Uterus (tissue), 3 donors: ENCODE measurements at regions not wholly inside any gene's neighbourhood (a gene's known extent, or its start where the extent isn't known, plus 50 kb on each side); places are given as distances from the start of the nearest gene placed in this dataset. TPM values are rescaled to one million over a fixed set of nuclear protein-coding genes. Genes with fewer than 3 reads are reported as not detected.
A peak's percentile ranks its signal among the peaks of the same experiment; 100 is the strongest.
"Not testable (repeated sequence)": the region's sequence is repeated elsewhere in the genome, so short reads cannot be mapped to it uniquely, and the experiment has no call there.

ENCODE experiments used
- DNase-seq, 2 donors: peaks; one replicate each; pipeline ENCODE4 v3.0.0-alpha.2; 2019 to 2020
- H3K27ac ChIP-seq, 2 donors: fragments of 200-600 bp; sonication (generic); 1 replicate in 1 of 2; 2 replicates in 1 of 2; pipeline ENCODE4 v1.5.1; 2016 to 2018
- H3K27me3 ChIP-seq, 2 donors: fragments of 200-600 bp; sonication (generic); one replicate each; pipeline ENCODE4 v1.5.1; 2018 to 2019; ENCODE audit warnings: control low read depth in 1 of 2
- H3K36me3 ChIP-seq, 2 donors: fragments of 200-600 bp; sonication (generic); one replicate each; pipeline ENCODE4 v1.5.1; 2019; ENCODE audit warnings: control low read depth in 1 of 2
- H3K4me1 ChIP-seq, 2 donors: fragments of 200-600 bp; sonication (generic); one replicate each; pipeline ENCODE4 v1.5.1; 2018 to 2019; ENCODE audit warnings: control low read depth in 1 of 2
- H3K4me3 ChIP-seq, 2 donors: fragments of 200-600 bp; sonication (generic); 1 replicate in 1 of 2; 2 replicates in 1 of 2; pipeline ENCODE4 v1.5.1; 2018 to 2019; ENCODE audit warnings: mild to moderate bottlenecking in 1 of 2
- H3K9me3 ChIP-seq, 2 donors: fragments of 200-600 bp; sonication (generic); one replicate each; pipeline ENCODE4 v1.5.1; 2019; ENCODE audit warnings: control low read depth in 1 of 2
- POLR2A ChIP-seq, 2 donors: fragments of 450-650 bp; IDR thresholded peaks; one replicate each; pipeline ENCODE4 v1.6.1; 2016; ENCODE audit warnings: antibody characterized with exemption in 2 of 2, mild to moderate bottlenecking in 1 of 2, moderate library complexity in 1 of 2
- intact Hi-C: fragments of 100-400 bp; cut with DNase I; formaldehyde crosslinking; loops from one replicate; pipeline ENCODE4 v1.15.1; 2023; ENCODE audit warnings: low total_unique reads
- small RNA-seq: library from RNA; depleted of rRNA; stranded (forward); fragments of <200 nt; gene quantifications from one replicate; pipeline ENCODE3, GENCODE V24; 2016
- TF ChIP-seq, protein P1 (sequence below), 4 experiments: fragments of 200-600 bp in 2 of 4; fragments of 450-650 bp in 2 of 4; sonication (generic) in 2 of 4; IDR thresholded peaks; one replicate each; pipeline ENCODE4 v1.5.1; 2016 to 2019; ENCODE audit warnings: antibody characterized with exemption in 4 of 4, mild to moderate bottlenecking in 2 of 4, moderate library complexity in 1 of 4
- donor health status: DM: yes; HTN: yes; CAD: no.

DNA sequence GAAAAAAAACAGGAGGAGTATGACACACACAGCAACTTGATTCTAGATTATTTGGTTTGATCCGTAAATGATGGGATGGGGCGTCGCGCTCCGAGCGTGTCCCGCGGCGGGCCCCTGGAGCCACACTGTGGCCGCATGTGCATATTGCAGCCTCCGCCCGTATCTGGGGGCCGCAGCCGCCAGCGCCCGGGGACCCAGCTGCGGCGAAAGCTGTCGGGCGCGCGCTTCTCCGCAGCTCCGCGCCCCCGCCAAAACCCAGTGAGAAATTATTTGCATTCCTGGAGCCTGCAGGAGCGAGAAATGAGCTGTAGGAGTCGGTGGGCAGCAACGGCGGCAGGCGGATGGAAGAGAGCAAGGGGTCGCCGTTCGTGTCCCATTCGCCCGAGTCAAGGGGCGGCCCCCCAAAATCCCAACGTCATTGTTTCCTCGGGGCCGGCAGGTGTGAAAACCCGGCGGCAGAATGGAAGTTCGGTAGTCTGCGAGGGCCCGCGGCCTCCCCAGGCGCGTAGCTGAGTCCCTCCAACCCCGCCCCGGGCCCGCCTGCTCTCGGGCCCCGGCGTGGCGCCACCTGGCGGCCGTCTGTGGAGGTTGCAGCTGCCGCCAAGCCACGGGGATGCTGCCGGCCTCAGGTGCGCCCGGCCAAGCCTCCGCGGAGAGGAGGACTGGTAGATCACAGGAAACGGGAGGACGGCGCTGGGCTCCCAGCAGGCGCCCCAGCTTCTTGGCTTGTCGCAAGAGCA, 86.8 kb downstream of the FAM72B start:
- TF ChIP-seq, protein P1, sequence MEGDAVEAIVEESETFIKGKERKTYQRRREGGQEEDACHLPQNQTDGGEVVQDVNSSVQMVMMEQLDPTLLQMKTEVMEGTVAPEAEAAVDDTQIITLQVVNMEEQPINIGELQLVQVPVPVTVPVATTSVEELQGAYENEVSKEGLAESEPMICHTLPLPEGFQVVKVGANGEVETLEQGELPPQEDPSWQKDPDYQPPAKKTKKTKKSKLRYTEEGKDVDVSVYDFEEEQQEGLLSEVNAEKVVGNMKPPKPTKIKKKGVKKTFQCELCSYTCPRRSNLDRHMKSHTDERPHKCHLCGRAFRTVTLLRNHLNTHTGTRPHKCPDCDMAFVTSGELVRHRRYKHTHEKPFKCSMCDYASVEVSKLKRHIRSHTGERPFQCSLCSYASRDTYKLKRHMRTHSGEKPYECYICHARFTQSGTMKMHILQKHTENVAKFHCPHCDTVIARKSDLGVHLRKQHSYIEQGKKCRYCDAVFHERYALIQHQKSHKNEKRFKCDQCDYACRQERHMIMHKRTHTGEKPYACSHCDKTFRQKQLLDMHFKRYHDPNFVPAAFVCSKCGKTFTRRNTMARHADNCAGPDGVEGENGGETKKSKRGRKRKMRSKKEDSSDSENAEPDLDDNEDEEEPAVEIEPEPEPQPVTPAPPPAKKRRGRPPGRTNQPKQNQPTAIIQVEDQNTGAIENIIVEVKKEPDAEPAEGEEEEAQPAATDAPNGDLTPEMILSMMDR (IDR thresholded peaks at IDR 0.05) = peak; percentile 49 to 91 (median 77)
- peak in 1 of 2 donors; percentile 9 for TF ChIP-seq POLR2A (IDR thresholded peaks at IDR 0.05)
- peak; percentile 70 to 83 for DNase-seq
- intact Hi-C loops, H3K4me1 ChIP-seq, H3K9me3 ChIP-seq, H3K27me3 ChIP-seq, H3K36me3 ChIP-seq: not testable (repeated sequence)
- H3K27ac ChIP-seq = peak overlapping the region; percentile 64 to 80
- H3K4me3 ChIP-seq = peak overlapping the region; percentile 22 to 41

DNA sequence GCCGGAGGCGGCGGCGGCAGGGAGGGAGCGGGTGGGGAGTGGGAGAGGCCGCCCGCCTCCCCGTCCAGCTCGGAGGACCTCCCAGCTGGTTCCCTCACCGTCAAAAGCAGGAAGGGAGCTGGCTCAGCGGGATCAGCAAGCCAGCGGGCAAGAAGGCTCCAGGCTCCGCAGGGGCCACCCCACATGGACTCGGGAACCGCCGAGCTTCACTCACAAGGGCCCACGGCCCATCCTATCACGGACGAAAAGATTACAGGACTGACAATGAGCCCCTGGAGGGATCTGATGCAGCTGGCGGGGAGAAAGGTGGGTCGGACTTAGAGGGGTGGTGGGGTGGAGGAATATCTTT, 86.3 kb downstream of the FAM72B start:
- intact Hi-C loops = not testable (repeated sequence)
- peak overlapping the region; percentile 64 to 80 for H3K27ac ChIP-seq
- peak in 1 of 2 donors; percentile 15 for DNase-seq

DNA sequence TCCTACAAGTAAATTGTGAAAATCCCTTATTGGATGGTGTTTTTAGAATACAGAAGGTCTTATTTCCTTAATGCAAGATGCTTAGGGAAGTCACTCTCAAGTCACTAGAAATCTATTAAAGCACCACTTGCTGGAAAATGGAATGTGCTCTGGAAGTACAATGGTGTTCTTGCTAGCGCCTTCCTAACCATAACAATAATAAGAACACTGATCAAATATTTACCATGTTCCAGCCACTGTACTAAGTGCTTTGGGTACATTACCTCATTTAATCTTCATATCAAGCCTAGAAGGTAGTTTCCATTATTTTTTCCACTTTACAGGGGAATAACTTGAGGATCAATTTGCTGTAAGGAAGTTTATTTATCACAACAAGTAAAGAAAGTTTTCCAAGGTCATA, 75.1 kb downstream of the FAM72B start:
- H3K27ac ChIP-seq, H3K9me3 ChIP-seq, H3K4me1 ChIP-seq, H3K27me3 ChIP-seq, H3K36me3 ChIP-seq, intact Hi-C loops, DNase-seq, H3K4me3 ChIP-seq: not testable (repeated sequence)

More for the DNA sequence above, 86.3 kb downstream of the FAM72B start:
- not testable (repeated sequence) for H3K27me3 ChIP-seq, H3K36me3 ChIP-seq, H3K4me1 ChIP-seq, H3K9me3 ChIP-seq
- H3K4me3 ChIP-seq = peak overlapping the region; percentile 22 to 41

DNA sequence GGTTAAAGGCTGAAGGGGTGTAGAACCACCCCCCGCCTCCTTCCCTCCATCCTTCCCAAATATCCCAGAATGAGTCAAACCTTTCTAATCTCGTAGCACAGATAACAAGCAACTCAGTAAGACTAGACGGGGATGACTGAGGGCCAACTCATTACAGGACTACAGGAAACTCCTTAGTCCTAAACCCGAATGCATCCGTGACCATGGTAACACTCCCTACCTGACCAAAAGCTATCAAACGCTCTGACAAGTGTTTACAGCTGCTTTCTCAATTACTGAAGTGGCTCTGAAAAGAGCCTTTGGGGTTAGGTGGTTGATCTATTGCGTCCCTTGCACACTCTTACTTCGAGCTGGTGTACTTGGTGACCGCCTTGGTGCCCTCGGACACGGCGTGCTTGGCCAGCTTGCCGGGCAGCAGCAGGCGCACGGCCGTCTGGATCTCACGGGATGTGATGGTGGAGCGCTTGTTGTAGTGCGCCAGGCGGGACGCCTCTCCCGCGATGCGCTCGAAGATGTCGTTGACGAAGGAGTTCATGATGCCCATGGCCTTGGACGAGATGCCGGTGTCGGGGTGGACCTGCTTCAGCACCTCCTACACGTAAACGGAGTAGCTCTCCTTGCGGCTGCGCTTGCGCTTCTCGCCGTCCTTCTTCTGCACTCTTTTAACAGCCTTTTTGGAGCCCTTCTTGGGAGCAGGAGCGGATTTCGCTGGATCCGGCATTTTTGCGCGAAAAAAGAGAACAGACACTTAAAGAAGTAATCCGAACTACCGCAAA, 67.4 kb downstream of the FAM72B start:
- H3K9me3 ChIP-seq, H3K36me3 ChIP-seq, intact Hi-C loops: not testable (repeated sequence)

DNA sequence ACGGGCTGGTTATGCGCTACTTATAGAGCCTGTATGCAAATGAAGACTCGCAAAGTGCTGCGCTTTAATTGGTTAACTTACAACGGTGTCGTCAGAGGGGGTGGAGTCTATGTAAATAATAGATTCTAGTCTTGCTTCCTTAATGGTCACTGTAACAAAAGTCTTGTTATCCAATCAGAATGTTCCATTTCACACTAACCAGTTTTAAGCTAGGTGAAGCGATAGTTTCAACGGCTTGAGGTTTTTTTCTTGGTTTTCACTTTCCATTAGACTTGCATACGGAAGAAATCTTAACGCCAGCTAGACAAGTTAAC, 66.9 kb downstream of the FAM72B start:
- H3K36me3 ChIP-seq, intact Hi-C loops, H3K4me1 ChIP-seq, DNase-seq, H3K27me3 ChIP-seq, H3K9me3 ChIP-seq: not testable (repeated sequence)
- Histone ChIP-seq H3K4me3 (peak overlapping the region; percentile 38 to 45), H3K27ac (peak overlapping the region; percentile 61 to 75)

More for the DNA sequence above, 67.4 kb downstream of the FAM72B start:
- peak overlapping the region; percentile 38 to 45 for H3K4me3 ChIP-seq
- DNase-seq = peak; percentile 20 to 27
- H3K27me3 ChIP-seq, H3K4me1 ChIP-seq: not testable (repeated sequence)
- H3K27ac ChIP-seq = peak overlapping the region; percentile 61 to 75

DNA sequence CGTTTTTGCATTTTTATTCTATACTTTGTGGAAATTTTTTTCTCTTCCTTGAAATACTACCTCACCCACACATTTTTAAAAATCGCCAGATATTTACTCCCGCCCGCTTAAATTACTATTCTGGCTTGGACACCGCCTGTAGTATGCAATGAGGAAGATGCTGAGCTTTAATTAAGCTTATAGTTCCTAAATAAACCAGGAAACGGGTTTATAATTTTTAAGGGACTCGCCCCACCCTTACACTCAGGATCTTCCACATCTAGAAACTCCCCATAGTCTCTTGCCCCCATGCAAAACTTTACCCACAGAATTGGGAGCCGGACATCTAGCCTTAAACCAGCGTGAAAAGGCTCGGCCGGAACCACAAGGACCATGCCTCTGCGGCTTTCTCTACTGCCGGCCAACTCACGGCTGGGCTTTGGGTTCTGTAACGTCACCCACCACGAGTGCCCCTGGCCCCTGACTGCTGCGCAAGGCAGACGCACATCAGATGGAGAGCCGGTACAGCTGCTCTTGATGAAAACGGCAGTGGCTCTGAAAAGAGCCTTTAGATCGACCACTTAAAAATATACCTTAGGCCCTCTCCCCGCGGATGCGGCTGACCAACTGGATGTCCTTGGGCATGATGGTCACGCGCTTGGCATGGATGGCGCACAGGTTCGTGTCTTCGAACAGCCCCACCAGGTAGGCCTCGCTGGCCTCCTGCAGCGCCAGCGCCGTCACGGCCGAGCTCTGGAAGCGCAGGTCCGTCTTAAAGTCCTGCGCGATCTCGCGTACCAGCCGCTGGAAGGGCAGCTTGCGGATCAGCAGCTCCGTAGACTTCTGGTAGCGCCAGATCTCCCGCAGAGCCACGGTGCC, 66.3 kb downstream of the FAM72B start:
- Histone ChIP-seq H3K4me3 (peak overlapping the region; percentile 31 to 43), H3K27ac (peak overlapping the region; percentile 81 to 84)
- intact Hi-C loops, H3K27me3 ChIP-seq, H3K9me3 ChIP-seq, H3K4me1 ChIP-seq, H3K36me3 ChIP-seq: not testable (repeated sequence)
- peak; percentile 19 to 34 for DNase-seq

Small RNA genes lying in the stretch of these regions (small RNA-seq; reads per million reads assigned to genes)
- gene RF00003 (not detected), gene RNVU1-4 (not detected)
